HEK293 (cell line): ENCODE measurements at regions not wholly inside any gene's neighbourhood (a gene's known extent, or its start where the extent isn't known, plus 50 kb on each side); places are given as distances from the start of the nearest gene placed in this dataset.

ENCODE experiments used
- CTCF ChIA-PET: fragments of 350-600 bp; formaldehyde crosslinking; extraction: SDS; loops from one replicate; lab custom pipeline; 2021; ENCODE audit warnings: antibody characterized with exemption; lab: Yijun Ruan, JAX
- POLR2A ChIA-PET: fragments of 300-600 bp; formaldehyde crosslinking; extraction: SDS; loops from one replicate; lab custom pipeline; 2020; ENCODE audit warnings: antibody characterized with exemption, inconsistent platforms; lab: Yijun Ruan, JAX
- H3K27ac ChIP-seq: fragments of 200-500 bp; sonication (Bioruptor generic); 2 replicates; pipeline ENCODE4 v1.5.1; 2014; ENCODE audit warnings: low read depth, low read length, control low read depth, inconsistent platforms; ENCODE audit errors: extremely low read depth
- H3K36me3 ChIP-seq, 2 experiments: fragments of 200-500 bp in 1 of 2; sonication (Bioruptor generic) in 1 of 2; 1 replicate in 1 of 2; 2 replicates in 1 of 2; pipeline ENCODE4 v1.5.1; 2014 to 2017; ENCODE audit warnings: inconsistent platforms in 2 of 2, low read length in 2 of 2; ENCODE audit not compliant: control insufficient read depth in 2 of 2, insufficient read depth in 1 of 2
- H3K4me1 ChIP-seq: fragments of 200-500 bp; sonication (Bioruptor generic); 2 replicates; pipeline ENCODE4 v1.5.1; 2014; ENCODE audit warnings: mild to moderate bottlenecking, low read length, inconsistent platforms; ENCODE audit not compliant: control insufficient read depth, insufficient read depth
- H3K4me3 ChIP-seq: 2 replicates; pipeline ENCODE4 v1.5.1; 2011; ENCODE audit warnings: low read depth, mild to moderate bottlenecking, control low read depth, low read length, moderate library complexity
- H3K9me3 ChIP-seq: fragments of 200-500 bp; sonication (Bioruptor generic); 2 replicates; pipeline ENCODE4 v1.5.1; 2014; ENCODE audit warnings: low read depth, low read length, inconsistent platforms; ENCODE audit not compliant: control insufficient read depth, insufficient read depth
- IKZF3 ChIP-seq: fragments of 450-650 bp; IDR thresholded peaks from 2 replicates; pipeline ENCODE4 v1.5.0; 2018; ENCODE audit warnings: missing biosample characterization, mild to moderate bottlenecking, missing genetic modification characterization, moderate library complexity
- KLF10 ChIP-seq: fragments of 450-650 bp; IDR thresholded peaks from 2 replicates; pipeline ENCODE4 v1.5.1; 2018; ENCODE audit warnings: missing biosample characterization, mild to moderate bottlenecking, missing genetic modification characterization
- PATZ1 ChIP-seq: fragments of 450-650 bp; formaldehyde crosslinking; IDR thresholded peaks from 2 replicates; pipeline ENCODE4 v1.5.1; 2016; ENCODE audit warnings: missing biosample characterization, missing genetic modification characterization
- PRDM4 ChIP-seq: fragments of 450-650 bp; formaldehyde crosslinking; IDR thresholded peaks from 2 replicates; pipeline ENCODE4 v1.5.1; 2017; ENCODE audit warnings: missing biosample characterization, missing genetic modification characterization
- ZBTB48 ChIP-seq: fragments of 450-650 bp; formaldehyde crosslinking; IDR thresholded peaks from 2 replicates; pipeline ENCODE4 v1.5.1; 2016; ENCODE audit warnings: missing biosample characterization, missing genetic modification characterization
- ZFP3 ChIP-seq: fragments of 450-650 bp; formaldehyde crosslinking; IDR thresholded peaks from 2 replicates; pipeline ENCODE4 v1.5.1; 2016; ENCODE audit warnings: low read depth, missing biosample characterization, missing genetic modification characterization
- ZFP37 ChIP-seq: fragments of 450-650 bp; formaldehyde crosslinking; IDR thresholded peaks from 2 replicates; pipeline ENCODE4 v1.5.1; 2016; ENCODE audit warnings: missing biosample characterization, missing genetic modification characterization
- ZNF19 ChIP-seq: fragments of 450-650 bp; formaldehyde crosslinking; IDR thresholded peaks from 2 replicates; pipeline ENCODE4; 2016; ENCODE audit warnings: missing biosample characterization, missing genetic modification characterization, low read depth
- ZNF221 ChIP-seq: fragments of 450-650 bp; formaldehyde crosslinking; IDR thresholded peaks from 2 replicates; pipeline ENCODE4 v1.5.1; 2017; ENCODE audit warnings: missing biosample characterization, missing genetic modification characterization, borderline replicate concordance
- ZNF280C ChIP-seq: fragments of 450-650 bp; formaldehyde crosslinking; IDR thresholded peaks from 2 replicates; pipeline ENCODE4 v1.5.1; 2016; ENCODE audit warnings: missing biosample characterization, missing genetic modification characterization
- ZNF501 ChIP-seq: fragments of 450-650 bp; formaldehyde crosslinking; IDR thresholded peaks from 2 replicates; pipeline ENCODE4 v1.5.1; 2016; ENCODE audit warnings: missing biosample characterization, missing genetic modification characterization
- ZNF514 ChIP-seq: fragments of 450-650 bp; formaldehyde crosslinking; IDR thresholded peaks from 2 replicates; pipeline ENCODE4 v1.5.1; 2016; ENCODE audit warnings: missing biosample characterization, missing genetic modification characterization
- ZNF521 ChIP-seq: fragments of 450-650 bp; formaldehyde crosslinking; IDR thresholded peaks from 2 replicates; pipeline ENCODE4 v1.5.1; 2017; ENCODE audit warnings: missing biosample characterization, mild to moderate bottlenecking, missing genetic modification characterization
- ZNF610 ChIP-seq: fragments of 450-650 bp; formaldehyde crosslinking; IDR thresholded peaks from 2 replicates; pipeline ENCODE4 v1.5.1; 2016; ENCODE audit warnings: missing biosample characterization, missing genetic modification characterization, borderline replicate concordance
- ZNF629 ChIP-seq: fragments of 450-650 bp; formaldehyde crosslinking; IDR thresholded peaks from 2 replicates; pipeline ENCODE4 v1.5.1; 2017; ENCODE audit warnings: missing biosample characterization, missing genetic modification characterization
- ZNF76 ChIP-seq: fragments of 450-650 bp; formaldehyde crosslinking; IDR thresholded peaks from 2 replicates; pipeline ENCODE4; 2016; ENCODE audit warnings: low read depth, missing biosample characterization, missing genetic modification characterization, borderline replicate concordance
- ZNF785 ChIP-seq: fragments of 450-650 bp; formaldehyde crosslinking; IDR thresholded peaks from 2 replicates; pipeline ENCODE4 v1.5.1; 2016; ENCODE audit warnings: missing biosample characterization, missing genetic modification characterization
- ZNF843 ChIP-seq: fragments of 450-650 bp; formaldehyde crosslinking; IDR thresholded peaks from 2 replicates; pipeline ENCODE4 v1.5.1; 2016; ENCODE audit warnings: missing biosample characterization, missing genetic modification characterization
- ZSCAN16 ChIP-seq: fragments of 450-650 bp; formaldehyde crosslinking; IDR thresholded peaks from 2 replicates; pipeline ENCODE4 v1.5.1; 2016; ENCODE audit warnings: missing biosample characterization, missing genetic modification characterization
- ZSCAN4 ChIP-seq: fragments of 450-650 bp; formaldehyde crosslinking; IDR thresholded peaks from 2 replicates; pipeline ENCODE4 v1.5.1; 2017; ENCODE audit warnings: missing biosample characterization, missing genetic modification characterization
- ZXDB ChIP-seq: fragments of 450-650 bp; formaldehyde crosslinking; IDR thresholded peaks from 2 replicates; pipeline ENCODE4 v1.5.1; 2016; ENCODE audit warnings: missing biosample characterization, missing genetic modification characterization

- no peak for TF ChIP-seq PATZ1 (tag by site-specific recombination)
- TF ChIP-seq ZBTB48 (tag by site-specific recombination): no peak
- TF ChIP-seq ZNF221 (tag by site-specific recombination): no peak
- no peak for TF ChIP-seq ZNF501
- no peak for TF ChIP-seq ZNF514 (tag by site-specific recombination)
- no peak for TF ChIP-seq ZFP3 (tag by site-specific recombination)
- TF ChIP-seq ZNF521 (tag by site-specific recombination): no peak
- no peak for TF ChIP-seq ZNF280C (tag by site-specific recombination)
These were observed 419.3 kb upstream of the MEF2C start (continued) for GRCh38 chr5:89302102-89302891.

- TF ChIP-seq ZNF785 (tag by site-specific recombination): no peak
- TF ChIP-seq IKZF3 (tag by site-specific recombination): no peak
- no peak for TF ChIP-seq ZFP37 (tag by site-specific recombination)
- TF ChIP-seq ZXDB (tag by site-specific recombination): no peak
- no peak for TF ChIP-seq ZSCAN16 (tag by site-specific recombination)
- TF ChIP-seq ZNF76: no peak
- TF ChIP-seq KLF10: no peak
- no peak for TF ChIP-seq PRDM4 (tag by site-specific recombination)
- TF ChIP-seq ZNF629: no peak
- TF ChIP-seq ZNF19 (tag by site-specific recombination): no peak
- TF ChIP-seq ZSCAN4 (tag by site-specific recombination): no peak
- no peak for TF ChIP-seq ZNF843 (tag by site-specific recombination)
- no peak for TF ChIP-seq ZNF610 (tag by site-specific recombination)
- TF ChIP-seq, all 188 proteins: peak for 0
- no peaks in the 10 kb centered on the region for H3K9me3 ChIP-seq
- H3K27ac ChIP-seq: no peak overlapping the region
- CTCF ChIA-PET: interaction anchor here (0.6 kb wide), 1 partner anchor 107 kb away, joined by 9 read pairs; no protein-coding TSS in a partner anchor
- no peaks in the 10 kb centered on the region for H3K36me3 ChIP-seq
- POLR2A ChIA-PET: no interaction called here
- no peak overlapping the region for H3K4me3 ChIP-seq
- no peaks in the 10 kb centered on the region for H3K4me1 ChIP-seq
These were observed 418.5 kb upstream of the MEF2C start for GRCh38 chr5:89301321-89302025.
